ENCODE measurements at regions not wholly inside any gene's neighbourhood (a gene's known extent, or its start where the extent isn't known, plus 50 kb on each side); places are given as distances from the start of the nearest gene placed in this dataset.

DNA sequence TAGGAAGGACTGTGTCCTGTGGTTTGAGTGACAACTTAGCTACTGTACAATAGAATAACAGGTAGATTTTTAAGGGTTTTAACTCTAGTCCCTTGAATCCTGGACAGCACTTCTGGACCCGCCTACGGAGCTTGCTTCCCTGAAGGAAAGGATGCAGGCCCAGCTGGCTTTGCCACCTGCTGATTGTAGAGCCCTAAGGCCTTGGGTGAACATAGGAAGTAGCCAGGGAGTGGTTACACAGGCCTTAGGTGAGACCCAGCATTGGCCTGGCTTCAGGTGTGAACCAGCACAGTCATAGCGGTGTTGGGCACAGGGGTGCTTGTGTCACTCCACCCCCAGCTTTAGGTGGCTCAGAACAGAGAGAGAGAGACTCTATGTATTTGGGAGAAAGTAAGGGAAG lies 413.5 kb downstream of the GRIA2 start:
- ChIA-PET POLR2A (no interaction called here), CTCF (interaction anchor here (0.6 to 1.0 kb wide), 2 partner anchors 17 to 22 kb away, joined by 3 to 4 read pairs; no protein-coding TSS in a partner anchor)
- Histone ChIP-seq H3K79me2 (ENCODE audit: insufficient read depth) (no peaks in the 10 kb centered on the region), H4K20me1 (ENCODE audit: insufficient read depth) (no peaks in the 10 kb centered on the region), H3K9me3 (no peaks in the 10 kb centered on the region), H3K9ac (no peak overlapping the region), H3K27ac (ENCODE audit: low read depth in 2 of 2, low read length in 1 of 2) (no peak overlapping the region), H3K4me2 (no peak overlapping the region), H3F3A (replicated peaks; ENCODE audit: insufficient read depth) (no peaks in the 10 kb centered on the region), H2AFZ (ENCODE audit: low read depth) (no peak overlapping the region), H3K9me2 (no peaks in the 10 kb centered on the region), H3K36me3 (replicated peaks in 1 of 2; ENCODE audit: control insufficient read depth in 1 of 2, insufficient read depth in 2 of 2, low read length in 1 of 2) (no peaks in the 10 kb centered on the region), H3K4me3 (ENCODE audit: low read depth in 2 of 2, low read length in 1 of 2) (no peak overlapping the region), H3K27me3 (ENCODE audit: insufficient read depth) (no peaks in the 10 kb centered on the region), H3K4me1 (ENCODE audit: control insufficient read depth in 1 of 2, insufficient read depth in 2 of 2, low read depth in 1 of 2, low read length in 1 of 2) (no peaks in the 10 kb centered on the region)
- DNase-seq: no peak
- TF ChIP-seq MXI1 (IDR thresholded peaks at IDR 0.05; ENCODE audit: low read depth, low read length) (no peak), NFIC (IDR thresholded peaks at IDR 0.05; ENCODE audit: borderline replicate concordance) (no peak), ELF1 (IDR thresholded peaks at IDR 0.05) (no peak), MEF2A (IDR thresholded peaks at IDR 0.05; ENCODE audit: borderline replicate concordance, low read depth) (no peak), SIN3A (IDR thresholded peaks at IDR 0.05; ENCODE audit: borderline replicate concordance, low read depth, low read length) (no peak)
- TF ChIP-seq, protein P1, sequence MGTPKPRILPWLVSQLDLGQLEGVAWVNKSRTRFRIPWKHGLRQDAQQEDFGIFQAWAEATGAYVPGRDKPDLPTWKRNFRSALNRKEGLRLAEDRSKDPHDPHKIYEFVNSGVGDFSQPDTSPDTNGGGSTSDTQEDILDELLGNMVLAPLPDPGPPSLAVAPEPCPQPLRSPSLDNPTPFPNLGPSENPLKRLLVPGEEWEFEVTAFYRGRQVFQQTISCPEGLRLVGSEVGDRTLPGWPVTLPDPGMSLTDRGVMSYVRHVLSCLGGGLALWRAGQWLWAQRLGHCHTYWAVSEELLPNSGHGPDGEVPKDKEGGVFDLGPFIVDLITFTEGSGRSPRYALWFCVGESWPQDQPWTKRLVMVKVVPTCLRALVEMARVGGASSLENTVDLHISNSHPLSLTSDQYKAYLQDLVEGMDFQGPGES (IDR thresholded peaks at IDR 0.05; ENCODE audit: low read depth, low read length): no peak
- TF ChIP-seq, protein P2, sequence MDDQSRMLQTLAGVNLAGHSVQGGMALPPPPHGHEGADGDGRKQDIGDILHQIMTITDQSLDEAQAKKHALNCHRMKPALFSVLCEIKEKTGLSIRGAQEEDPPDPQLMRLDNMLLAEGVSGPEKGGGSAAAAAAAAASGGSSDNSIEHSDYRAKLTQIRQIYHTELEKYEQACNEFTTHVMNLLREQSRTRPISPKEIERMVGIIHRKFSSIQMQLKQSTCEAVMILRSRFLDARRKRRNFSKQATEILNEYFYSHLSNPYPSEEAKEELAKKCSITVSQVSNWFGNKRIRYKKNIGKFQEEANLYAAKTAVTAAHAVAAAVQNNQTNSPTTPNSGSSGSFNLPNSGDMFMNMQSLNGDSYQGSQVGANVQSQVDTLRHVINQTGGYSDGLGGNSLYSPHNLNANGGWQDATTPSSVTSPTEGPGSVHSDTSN (IDR thresholded peaks at IDR 0.05): no peak
- TF ChIP-seq, protein P3, sequence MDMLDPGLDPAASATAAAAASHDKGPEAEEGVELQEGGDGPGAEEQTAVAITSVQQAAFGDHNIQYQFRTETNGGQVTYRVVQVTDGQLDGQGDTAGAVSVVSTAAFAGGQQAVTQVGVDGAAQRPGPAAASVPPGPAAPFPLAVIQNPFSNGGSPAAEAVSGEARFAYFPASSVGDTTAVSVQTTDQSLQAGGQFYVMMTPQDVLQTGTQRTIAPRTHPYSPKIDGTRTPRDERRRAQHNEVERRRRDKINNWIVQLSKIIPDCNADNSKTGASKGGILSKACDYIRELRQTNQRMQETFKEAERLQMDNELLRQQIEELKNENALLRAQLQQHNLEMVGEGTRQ (IDR thresholded peaks at IDR 0.05; ENCODE audit: borderline replicate concordance, low read depth, low read length): no peak
- 63% methylated on average over 1 of the region's 3 CpGs for WGBS (ENCODE audit: low lambda C conversion rate)

DNA sequence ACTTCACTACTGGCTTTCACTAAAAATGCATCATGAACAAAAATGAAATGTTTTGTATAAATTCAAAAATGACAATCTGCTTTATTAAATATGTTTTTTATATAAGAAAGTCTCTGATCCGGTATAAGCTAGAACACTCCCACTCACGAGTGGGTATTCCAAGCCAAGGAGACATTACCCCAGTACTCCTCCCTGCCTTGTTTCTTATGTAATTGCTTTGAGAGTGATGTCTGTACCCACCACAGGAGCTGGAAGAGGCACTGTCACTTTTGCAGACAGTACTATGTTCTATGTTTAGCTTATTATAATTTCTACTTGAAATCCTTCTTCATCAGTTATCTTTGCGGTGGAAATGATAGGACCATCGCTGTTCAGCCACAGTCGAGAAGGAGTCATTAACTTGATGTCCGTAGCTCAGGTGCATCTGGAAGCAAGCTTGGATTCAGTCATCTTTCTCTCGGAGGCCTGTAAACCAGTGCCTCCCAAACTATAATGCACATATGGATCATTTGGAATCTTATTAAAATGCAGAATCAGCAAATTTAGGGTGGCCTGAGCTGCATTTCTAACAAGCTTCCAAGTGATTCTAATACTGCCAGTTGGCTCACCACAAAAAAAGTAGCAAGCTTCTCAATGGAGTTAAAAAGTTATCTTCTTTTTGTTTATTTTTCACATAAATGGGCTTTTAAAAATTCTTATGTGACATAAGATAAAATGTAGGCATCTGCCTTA lies 396.4 kb downstream of the GRIA2 start:
- Histone ChIP-seq H3F3A (replicated peaks; ENCODE audit: insufficient read depth) (no peaks in the 10 kb centered on the region), H3K4me1 (ENCODE audit: control insufficient read depth in 1 of 2, insufficient read depth in 2 of 2, low read depth in 1 of 2, low read length in 1 of 2) (no peaks in the 10 kb centered on the region), H3K4me3 (ENCODE audit: low read depth in 2 of 2, low read length in 1 of 2) (no peak overlapping the region), H3K9me3 (no peaks in the 10 kb centered on the region), H3K9me2 (no peaks in the 10 kb centered on the region), H2AFZ (ENCODE audit: low read depth) (no peak overlapping the region), H4K20me1 (ENCODE audit: insufficient read depth) (no peaks in the 10 kb centered on the region), H3K36me3 (replicated peaks in 1 of 2; ENCODE audit: control insufficient read depth in 1 of 2, insufficient read depth in 2 of 2, low read length in 1 of 2) (no peaks in the 10 kb centered on the region), H3K9ac (no peak overlapping the region), H3K79me2 (ENCODE audit: insufficient read depth) (no peaks in the 10 kb centered on the region), H3K27me3 (ENCODE audit: insufficient read depth) (no peaks in the 10 kb centered on the region), H3K27ac (ENCODE audit: low read depth in 2 of 2, low read length in 1 of 2) (no peak overlapping the region), H3K4me2 (no peak overlapping the region)
- ChIA-PET CTCF (interaction anchor here (0.9 kb wide), 1 partner anchor 8 kb away, joined by 3 read pairs; no protein-coding TSS in a partner anchor), POLR2A (no interaction called here)
- no peak for DNase-seq
- 81% methylated on average over 7 of the region's 7 CpGs for WGBS (ENCODE audit: low lambda C conversion rate)
- TF ChIP-seq RAD21 (IDR thresholded peaks at IDR 0.05; ENCODE audit: low read length) (no peak), CHD2 (IDR thresholded peaks at IDR 0.05; ENCODE audit: low read length, partially characterized antibody) (no peak), EZH2phosphoT487 (IDR thresholded peaks at IDR 0.05; ENCODE audit: borderline replicate concordance, low read depth) (no peak)
- TF ChIP-seq, protein P3 (IDR thresholded peaks at IDR 0.05; ENCODE audit: borderline replicate concordance, low read depth, low read length): no peak
